GM21529 (cell line): ENCODE measurements at regions not wholly inside any gene's neighbourhood (a gene's known extent, or its start where the extent isn't known, plus 50 kb on each side); places are given as distances from the start of the nearest gene placed in this dataset.

Source experiments
- ATAC-seq: cut with Tn5 transposase; IDR thresholded peaks from one replicate; pipeline ENCODE4 v1.9.1; 2021; ENCODE audit not compliant: unreplicated experiment

DNA sequence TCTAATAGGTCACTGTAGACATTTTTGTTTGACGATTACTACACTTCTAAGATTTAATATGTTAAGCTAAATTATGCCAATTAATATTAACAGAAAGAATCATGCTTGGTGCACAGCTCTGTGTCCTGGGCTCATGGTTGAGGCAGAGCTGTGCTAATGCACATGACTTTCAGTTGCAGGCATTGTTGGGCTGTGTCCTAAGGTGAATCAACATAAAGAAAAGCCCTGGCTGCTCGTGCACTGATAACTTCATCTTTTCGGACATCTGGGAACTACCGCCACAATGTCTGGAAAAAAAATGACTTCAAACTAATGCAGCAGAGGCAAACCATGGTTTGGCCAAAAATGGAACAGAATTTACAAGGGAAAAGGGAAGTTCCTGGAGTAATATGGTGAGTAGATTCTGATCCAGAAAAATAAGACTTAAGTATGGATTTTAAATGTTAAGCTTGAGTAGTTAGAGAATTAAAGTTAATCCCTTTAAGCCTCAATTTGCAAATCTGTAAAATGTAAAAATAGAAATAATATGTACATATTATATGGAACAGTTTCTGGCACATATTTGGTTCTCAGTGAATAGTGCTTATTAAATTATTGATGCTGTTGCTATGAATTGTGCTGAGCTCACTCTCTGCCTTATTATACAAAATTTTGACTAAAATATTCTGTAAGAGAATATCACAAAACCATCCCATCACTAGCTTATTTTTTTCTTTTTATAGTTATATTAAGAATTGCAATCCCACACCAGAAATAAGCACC is 186.1 kb downstream of the BRINP2 start:
- no peak for ATAC-seq

DNA sequence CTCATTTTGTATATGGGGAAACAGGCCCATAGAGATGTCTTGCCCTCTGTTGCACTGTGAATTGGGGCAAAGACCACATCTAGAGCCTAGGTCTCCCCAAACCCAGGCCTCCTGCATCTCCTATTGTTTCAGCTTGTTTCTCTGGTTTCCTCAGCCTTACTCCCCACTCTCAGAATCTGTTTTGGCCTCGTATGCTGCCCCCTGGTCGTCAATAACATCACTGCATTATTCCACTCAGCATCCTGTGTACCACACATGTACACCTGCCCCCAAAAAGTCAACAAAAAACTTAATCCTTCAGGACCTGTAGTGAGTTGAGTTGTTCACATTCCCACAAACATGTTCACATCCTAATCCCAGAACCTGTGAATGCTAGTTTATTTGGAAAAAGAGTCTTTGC is 184.8 kb downstream of the BRINP2 start:
- peak; percentile 57 for ATAC-seq

GRCh38 chr1:177354247-177354646 is 183.5 kb downstream of the BRINP2 start:
- ATAC-seq = no peak

- no peak for ATAC-seq
Measured at GRCh38 chr1:177351361-177352108, 180.8 kb downstream of the BRINP2 start.

GRCh38 chr1:177346790-177347359 is 176.1 kb downstream of the BRINP2 start:
- ATAC-seq = no peak

DNA sequence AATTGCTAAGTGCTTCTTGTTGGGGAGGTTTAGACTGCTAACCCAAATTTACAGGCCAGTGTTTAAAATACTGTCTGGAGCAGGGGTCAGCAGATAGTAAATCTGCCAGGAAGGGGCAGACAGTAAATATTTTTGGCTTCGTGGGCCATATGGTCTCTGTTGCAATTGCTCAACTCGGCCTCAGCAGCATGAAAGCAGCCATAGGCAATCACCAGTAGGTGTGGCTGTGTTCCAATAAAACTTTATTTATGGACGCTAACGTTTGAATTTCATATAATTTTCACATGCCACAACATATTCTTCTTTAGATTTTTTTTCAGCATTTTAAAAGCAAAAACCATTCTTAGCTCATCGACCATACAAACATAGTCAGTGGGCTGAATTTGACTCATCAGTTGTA is 172.7 kb downstream of the BRINP2 start:
- no peak for ATAC-seq

GRCh38 chr1:177341773-177342172 is 171.0 kb downstream of the BRINP2 start:
- ATAC-seq = no peak

DNA sequence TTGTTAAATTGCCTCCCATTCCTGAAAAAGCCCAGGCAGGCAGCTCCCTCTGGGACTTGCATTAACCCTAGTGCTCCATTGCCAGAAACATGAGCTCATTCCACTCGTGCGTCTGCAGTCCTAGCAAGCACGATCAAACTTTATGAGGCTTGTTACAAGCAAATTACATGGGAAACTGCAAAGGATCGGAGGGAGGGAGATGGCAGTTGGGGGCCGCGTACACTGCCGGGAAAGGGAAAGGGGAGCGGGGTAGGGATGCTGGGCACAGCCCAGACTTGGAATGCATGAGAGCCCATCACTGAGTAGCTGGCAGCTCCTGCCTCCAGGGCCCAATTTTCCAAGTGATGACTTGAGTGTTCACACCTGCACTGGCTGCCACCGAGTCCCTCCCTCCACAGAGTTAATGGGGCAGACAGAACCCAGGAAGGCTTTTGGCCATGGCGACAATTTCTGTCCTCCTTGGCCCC is 169.9 kb downstream of the BRINP2 start:
- ATAC-seq = no peak

DNA sequence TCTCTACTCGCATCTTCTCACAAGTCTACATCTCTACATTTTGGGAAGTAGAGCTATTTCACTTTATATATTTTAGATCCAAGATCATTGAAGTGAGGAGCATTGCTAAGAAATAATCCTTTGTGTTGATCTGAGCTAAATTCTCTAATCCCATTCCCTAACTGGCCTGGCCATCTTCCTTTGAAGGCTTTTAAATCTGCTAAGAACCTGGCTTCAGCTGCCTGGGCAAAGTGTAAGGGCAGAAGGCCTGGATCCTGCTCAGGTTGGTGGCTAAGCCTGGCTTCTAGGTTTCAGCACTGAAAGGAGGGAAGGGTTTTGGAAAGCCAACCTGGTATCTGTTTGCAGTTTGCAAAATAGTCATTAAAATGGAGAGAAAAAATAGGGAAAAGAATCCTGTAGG is 167.6 kb downstream of the BRINP2 start:
- ATAC-seq = no peak

- no peak for ATAC-seq
Measured at GRCh38 chr1:177334903-177335302, 164.1 kb downstream of the BRINP2 start.

GRCh38 chr1:177333936-177334595 is 163.3 kb downstream of the BRINP2 start:
- no peak for ATAC-seq
